ENCODE measurements at regions not wholly inside any gene's neighbourhood (a gene's known extent, or its start where the extent isn't known, plus 50 kb on each side); places are given as distances from the start of the nearest gene placed in this dataset.

DNA sequence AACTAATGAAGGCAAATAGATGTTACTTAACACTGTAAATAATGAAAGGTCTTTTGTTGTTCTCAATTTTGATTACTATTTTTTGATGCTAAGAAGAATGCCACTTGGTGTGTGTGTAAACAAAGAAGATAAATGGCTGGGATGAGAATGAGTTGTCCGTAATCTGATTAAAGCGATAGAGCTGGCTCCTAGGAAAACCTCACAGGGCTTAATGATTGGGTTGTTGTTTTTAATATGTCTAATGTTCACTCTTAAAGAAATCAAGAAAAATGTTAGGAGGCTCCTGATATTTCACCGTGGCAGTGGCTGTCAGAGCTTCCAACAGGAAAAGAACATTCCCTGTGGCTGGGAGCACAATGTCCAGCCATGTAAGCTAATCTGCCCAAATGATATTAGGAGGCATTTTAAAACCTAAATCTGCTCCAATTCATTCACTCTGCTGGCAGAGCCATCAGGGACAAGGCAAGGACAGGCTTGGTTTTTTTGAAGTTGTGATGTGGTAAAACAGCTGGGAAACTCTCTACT, 243.9 kb downstream of the SNX10 start:
- in situ Hi-C loops (cut with HindIII; ENCODE audit: low pct_unique_long_range_greater_than_20kb, low sequenced_read_pairs): no loop called here
- no peak for DNase-seq (ENCODE audit: low read depth)

DNA sequence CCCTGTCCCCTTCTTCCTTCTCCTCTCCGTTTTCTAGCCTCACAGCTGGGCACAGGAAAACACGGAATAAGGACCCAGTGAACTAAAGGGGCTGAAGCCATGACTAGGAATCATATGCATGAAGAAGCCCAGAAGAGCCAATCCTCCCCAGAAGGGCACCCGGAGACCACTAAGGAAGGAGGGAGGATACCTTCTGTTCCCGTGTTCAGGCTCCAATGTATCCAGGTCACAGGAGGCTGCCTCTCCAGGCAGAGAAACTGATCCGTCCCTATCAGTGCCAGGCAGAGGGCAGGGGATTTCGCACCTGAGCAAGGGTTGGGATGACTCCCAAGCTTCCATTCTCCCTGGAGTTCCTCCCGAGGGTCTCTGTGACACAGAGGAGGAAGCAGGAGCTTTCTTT, 246.6 kb downstream of the SNX10 start:
- in situ Hi-C loops (cut with HindIII; ENCODE audit: low pct_unique_long_range_greater_than_20kb, low sequenced_read_pairs): no loop called here
- DNase-seq (ENCODE audit: low read depth): no peak

DNA sequence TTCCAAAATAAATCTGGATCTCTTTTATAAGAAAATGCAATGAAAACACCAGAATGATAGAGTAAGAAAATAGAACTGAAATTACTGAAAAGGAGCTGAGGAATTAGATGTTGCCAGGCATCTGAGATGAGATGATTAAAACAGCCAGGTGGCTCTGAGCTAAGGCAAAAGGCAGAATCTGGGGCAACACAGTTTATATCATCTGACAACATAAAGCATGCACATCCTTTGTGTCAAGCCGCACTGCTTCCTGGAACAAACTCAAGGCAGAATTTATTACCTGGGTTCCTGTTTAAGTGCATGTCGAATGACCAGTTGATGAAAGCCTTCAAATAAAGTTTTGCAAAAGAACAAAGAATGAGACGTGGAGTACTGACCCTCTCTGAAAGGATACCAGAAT, 247.0 kb downstream of the SNX10 start:
- in situ Hi-C loops (cut with HindIII; ENCODE audit: low pct_unique_long_range_greater_than_20kb, low sequenced_read_pairs): no loop called here
- DNase-seq (ENCODE audit: low read depth): no peak

- DNase-seq (ENCODE audit: low read depth): no peak
- in situ Hi-C loops (cut with HindIII; ENCODE audit: low pct_unique_long_range_greater_than_20kb, low sequenced_read_pairs): no loop called here
Observed at GRCh38 chr7:26543340-26543739, 251.7 kb downstream of the SNX10 start.

- no peak for DNase-seq (ENCODE audit: low read depth)
- in situ Hi-C loops (cut with HindIII; ENCODE audit: low pct_unique_long_range_greater_than_20kb, low sequenced_read_pairs): no loop called here
Observed at GRCh38 chr7:26543951-26544350, 252.3 kb downstream of the SNX10 start.

- in situ Hi-C loops (cut with HindIII; ENCODE audit: low pct_unique_long_range_greater_than_20kb, low sequenced_read_pairs): no loop called here
- no peak for DNase-seq (ENCODE audit: low read depth)
Observed at GRCh38 chr7:26546508-26547053, 254.9 kb downstream of the SNX10 start.

GRCh38 chr7:26547156-26547555, 255.5 kb downstream of the SNX10 start:
- DNase-seq (ENCODE audit: low read depth): no peak
- in situ Hi-C loops (cut with HindIII; ENCODE audit: low pct_unique_long_range_greater_than_20kb, low sequenced_read_pairs): no loop called here

DNA sequence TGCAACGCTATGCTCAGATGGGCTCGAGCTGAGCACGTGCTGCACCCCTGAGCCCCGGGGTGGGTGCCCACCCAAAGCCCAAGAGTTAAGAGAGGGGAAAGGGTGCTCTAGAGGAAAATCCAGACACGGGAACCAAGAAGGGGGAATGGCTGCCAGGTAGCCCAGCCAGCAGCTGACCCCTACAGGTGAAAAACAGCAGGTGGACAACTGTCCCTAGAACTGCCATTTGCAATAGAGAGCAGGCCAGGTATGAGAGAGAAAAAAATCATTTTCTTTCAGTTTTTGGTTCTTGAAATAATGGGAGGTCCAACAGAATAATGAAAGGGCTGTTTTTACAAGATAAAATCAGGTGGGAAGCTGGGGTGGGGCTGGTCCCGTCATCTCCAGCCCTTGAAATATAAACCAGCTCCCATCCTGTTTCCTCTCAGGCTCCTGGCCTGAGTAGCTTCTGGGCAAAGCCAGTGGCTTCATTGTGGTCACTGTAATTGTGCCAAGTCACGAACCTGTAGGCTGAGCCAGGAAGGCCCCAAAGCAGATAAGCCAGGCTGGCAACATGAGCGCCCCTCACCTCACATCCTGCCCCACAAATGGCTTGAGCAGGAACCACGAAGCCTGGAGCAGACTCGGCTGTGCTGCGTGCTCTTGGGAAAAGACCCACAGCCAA, 257.8 kb downstream of the SNX10 start:
- in situ Hi-C loops (cut with HindIII; ENCODE audit: low pct_unique_long_range_greater_than_20kb, low sequenced_read_pairs): no loop called here
- no peak for DNase-seq (ENCODE audit: low read depth)

- no peak for DNase-seq (ENCODE audit: low read depth)
Observed at GRCh38 chr7:26550492-26550891, 258.8 kb downstream of the SNX10 start.

DNA sequence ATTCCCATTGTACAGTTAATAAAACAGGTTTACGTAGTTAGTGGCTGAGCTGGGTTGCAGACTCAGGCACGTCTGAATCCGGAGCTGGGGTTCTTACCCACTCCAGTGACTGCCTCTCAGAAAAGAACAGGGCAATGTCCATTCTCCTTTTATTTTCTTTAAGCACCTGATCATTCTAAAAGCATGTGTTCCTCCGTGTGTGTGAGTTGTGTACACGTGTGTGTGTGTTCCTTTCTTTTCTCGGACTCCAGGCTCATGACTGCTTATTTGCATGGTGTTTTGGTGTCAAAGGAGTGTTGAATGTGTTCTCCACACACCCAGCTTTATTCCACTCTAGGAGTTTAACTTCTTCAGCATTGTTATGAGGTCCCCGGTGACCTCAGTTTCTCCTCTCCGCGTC, 260.1 kb downstream of the SNX10 start:
- in situ Hi-C loops (cut with HindIII; ENCODE audit: low pct_unique_long_range_greater_than_20kb, low sequenced_read_pairs): no loop called here
- no peak for DNase-seq (ENCODE audit: low read depth)

More at GRCh38 chr7:26550492-26550891, 258.8 kb downstream of the SNX10 start:
- in situ Hi-C loops (cut with HindIII; ENCODE audit: low pct_unique_long_range_greater_than_20kb, low sequenced_read_pairs): no loop called here

GRCh38 chr7:26553128-26553527, 261.5 kb downstream of the SNX10 start:
- DNase-seq (ENCODE audit: low read depth): no peak
- in situ Hi-C loops (cut with HindIII; ENCODE audit: low pct_unique_long_range_greater_than_20kb, low sequenced_read_pairs): no loop called here

- DNase-seq (ENCODE audit: low read depth): no peak
- in situ Hi-C loops (cut with HindIII; ENCODE audit: low pct_unique_long_range_greater_than_20kb, low sequenced_read_pairs): no loop called here
Observed at GRCh38 chr7:26553582-26553981, 261.9 kb downstream of the SNX10 start.

DNA sequence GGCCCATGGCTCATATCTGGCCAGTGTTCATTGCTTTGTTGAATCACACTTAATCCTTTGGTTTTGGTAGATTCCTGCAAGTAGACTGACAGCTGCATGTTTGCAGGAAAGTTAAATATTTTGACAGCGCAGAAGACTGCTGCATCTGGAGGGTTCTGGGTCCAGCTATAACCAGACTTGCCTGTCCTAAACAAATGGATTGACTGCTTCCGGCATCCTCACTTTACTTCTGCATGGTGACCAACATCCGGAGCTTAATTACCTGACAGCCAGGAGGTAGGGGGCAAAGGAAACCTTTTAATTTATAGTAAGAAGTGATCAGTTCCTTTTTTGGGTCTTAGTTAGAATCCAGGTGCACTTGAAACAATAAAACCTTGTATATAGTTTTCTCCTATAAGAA, 263.3 kb downstream of the SNX10 start:
- in situ Hi-C loops (cut with HindIII; ENCODE audit: low pct_unique_long_range_greater_than_20kb, low sequenced_read_pairs): no loop called here
- DNase-seq (ENCODE audit: low read depth): no peak

GRCh38 chr7:26556061-26556881, 264.6 kb downstream of the SNX10 start:
- no peak for DNase-seq (ENCODE audit: low read depth)
- in situ Hi-C loops (cut with HindIII; ENCODE audit: low pct_unique_long_range_greater_than_20kb, low sequenced_read_pairs): no loop called here

DNA sequence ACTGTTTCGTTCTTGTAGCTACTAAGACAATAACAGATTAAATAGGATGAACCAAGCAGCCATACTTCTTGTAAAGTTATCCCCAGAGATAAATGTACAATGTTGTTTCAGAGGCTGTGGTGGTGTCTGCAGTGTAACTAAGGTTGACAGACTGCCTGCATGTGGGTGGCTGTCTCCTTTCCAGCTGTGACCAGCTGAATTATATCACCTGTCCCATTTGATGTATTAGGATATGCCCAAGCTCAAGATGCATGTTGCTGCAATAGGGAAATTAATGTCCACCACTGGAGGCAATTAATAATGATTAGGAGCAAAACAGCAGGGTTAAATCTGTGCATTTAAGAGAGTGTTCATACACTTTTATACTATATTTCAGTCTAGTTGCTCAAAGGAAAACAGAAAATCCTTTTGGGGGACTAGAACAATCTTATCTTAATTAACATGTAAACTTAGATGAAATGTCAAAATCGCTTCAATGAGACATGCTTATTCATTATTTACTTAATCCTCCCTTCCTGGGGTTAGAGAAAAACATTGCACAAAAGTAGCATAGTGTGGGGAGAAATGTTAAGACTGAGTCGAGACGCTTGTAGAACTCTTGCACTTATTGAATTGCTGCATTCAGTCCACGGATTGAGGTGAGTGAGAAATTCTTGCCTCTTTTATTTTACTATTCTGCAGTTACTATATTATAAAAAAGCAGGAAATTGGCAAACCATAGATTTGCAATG, 269.0 kb downstream of the SNX10 start:
- DNase-seq (ENCODE audit: low read depth): no peak
- in situ Hi-C loops (cut with HindIII; ENCODE audit: low pct_unique_long_range_greater_than_20kb, low sequenced_read_pairs): no loop called here

GRCh38 chr7:26562841-26563240, 271.2 kb downstream of the SNX10 start:
- DNase-seq (ENCODE audit: low read depth): no peak
- in situ Hi-C loops (cut with HindIII; ENCODE audit: low pct_unique_long_range_greater_than_20kb, low sequenced_read_pairs): no loop called here

DNA sequence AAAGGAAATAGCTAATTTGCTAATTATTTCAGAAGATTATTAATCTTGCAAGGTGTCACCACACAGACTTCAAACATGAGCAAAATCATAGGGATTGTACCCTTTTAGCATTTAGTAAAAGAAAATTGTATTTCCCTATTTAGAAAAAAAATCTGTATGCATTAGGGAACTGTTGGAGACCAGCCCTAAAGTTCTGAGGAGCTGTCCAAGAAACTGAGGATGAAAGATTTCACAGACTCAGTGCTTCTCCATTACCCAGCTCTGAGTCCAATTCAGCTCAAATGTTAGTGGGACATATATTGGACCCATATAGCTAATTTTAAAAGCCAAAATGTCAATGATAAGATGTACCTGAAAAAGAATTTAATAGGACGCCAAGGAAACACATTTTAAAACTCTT, 271.7 kb downstream of the SNX10 start:
- in situ Hi-C loops (cut with HindIII; ENCODE audit: low pct_unique_long_range_greater_than_20kb, low sequenced_read_pairs): no loop called here
- DNase-seq (ENCODE audit: low read depth): no peak

GRCh38 chr7:26567266-26567665, 275.6 kb downstream of the SNX10 start:
- DNase-seq (ENCODE audit: low read depth): no peak
- in situ Hi-C loops (cut with HindIII; ENCODE audit: low pct_unique_long_range_greater_than_20kb, low sequenced_read_pairs): no loop called here

DNA sequence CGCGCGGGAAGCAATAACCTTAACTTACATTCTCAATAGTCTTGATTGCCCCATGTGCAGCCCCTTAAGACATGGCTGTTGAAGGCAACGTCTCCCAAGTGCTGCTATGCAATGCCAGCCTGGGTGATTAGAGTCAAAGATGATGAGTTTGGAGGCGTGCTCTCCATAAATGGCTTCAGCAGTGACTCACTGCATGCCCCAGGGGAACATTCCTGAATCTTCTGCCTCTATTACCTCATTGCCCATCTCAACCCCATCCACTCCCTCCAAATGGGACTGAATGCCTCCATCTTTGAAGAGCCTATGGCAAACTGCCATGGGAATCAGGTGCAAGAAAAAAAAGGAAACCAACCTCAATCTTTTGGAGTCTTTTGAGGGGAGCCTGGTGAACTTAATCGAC, 282.8 kb downstream of the SNX10 start:
- DNase-seq (ENCODE audit: low read depth): no peak
- in situ Hi-C loops (cut with HindIII; ENCODE audit: low pct_unique_long_range_greater_than_20kb, low sequenced_read_pairs): no loop called here
